ENCODE measurements at regions not wholly inside any gene's neighbourhood (a gene's known extent, or its start where the extent isn't known, plus 50 kb on each side); places are given as distances from the start of the nearest gene placed in this dataset.

DNA sequence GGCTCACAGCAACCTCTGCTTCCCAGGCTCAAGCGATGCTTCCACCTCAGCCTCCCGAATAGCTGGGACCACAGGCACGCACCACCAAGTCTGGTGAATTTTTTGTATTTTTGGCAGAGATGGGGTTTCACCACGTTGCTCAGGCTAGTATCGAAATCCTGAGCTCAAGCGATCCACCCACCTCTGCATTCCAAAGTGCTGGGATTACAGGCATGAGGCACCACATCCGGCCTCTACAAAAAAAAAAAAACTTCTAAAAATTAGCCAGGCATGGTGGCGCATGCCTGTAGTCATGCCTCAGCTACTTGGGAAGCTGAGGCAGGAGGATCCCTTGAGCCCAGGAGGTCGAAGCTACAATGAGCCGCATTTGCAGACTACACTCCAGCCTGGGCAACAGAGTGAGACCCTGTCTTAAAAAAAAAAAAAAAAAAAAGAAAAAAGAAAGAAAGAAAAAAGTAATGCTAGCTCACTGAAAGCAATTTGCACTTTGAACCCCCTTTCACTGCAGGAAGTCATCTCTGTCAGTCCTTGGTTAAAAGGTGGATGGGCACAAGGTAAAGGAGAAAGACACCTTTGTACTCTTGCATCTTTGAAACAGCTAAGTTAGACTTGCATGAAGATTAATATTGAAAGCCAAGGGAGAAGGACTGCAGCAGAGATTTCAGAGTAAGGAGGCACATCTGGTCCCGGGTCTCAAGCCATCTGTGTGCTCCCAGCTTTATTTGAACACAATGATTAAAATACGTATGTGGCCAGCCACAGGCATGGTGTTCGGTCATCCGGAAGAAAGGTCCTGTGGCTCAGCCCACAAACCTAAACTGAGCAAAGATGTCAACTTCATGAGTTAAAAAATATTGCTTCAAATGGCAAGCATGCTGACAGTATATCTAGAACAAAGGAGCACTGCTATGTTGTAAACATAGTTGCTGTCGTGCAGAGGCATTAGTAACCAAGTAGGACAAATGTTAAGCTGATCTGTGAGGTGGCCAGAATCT is 103.8 kb upstream of the HMGA2 start:
- TF ChIP-seq, protein P1, sequence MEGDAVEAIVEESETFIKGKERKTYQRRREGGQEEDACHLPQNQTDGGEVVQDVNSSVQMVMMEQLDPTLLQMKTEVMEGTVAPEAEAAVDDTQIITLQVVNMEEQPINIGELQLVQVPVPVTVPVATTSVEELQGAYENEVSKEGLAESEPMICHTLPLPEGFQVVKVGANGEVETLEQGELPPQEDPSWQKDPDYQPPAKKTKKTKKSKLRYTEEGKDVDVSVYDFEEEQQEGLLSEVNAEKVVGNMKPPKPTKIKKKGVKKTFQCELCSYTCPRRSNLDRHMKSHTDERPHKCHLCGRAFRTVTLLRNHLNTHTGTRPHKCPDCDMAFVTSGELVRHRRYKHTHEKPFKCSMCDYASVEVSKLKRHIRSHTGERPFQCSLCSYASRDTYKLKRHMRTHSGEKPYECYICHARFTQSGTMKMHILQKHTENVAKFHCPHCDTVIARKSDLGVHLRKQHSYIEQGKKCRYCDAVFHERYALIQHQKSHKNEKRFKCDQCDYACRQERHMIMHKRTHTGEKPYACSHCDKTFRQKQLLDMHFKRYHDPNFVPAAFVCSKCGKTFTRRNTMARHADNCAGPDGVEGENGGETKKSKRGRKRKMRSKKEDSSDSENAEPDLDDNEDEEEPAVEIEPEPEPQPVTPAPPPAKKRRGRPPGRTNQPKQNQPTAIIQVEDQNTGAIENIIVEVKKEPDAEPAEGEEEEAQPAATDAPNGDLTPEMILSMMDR (IDR thresholded peaks at IDR 0.05) = no peak
- Histone ChIP-seq H3K36me3 (no peaks in the 10 kb centered on the region), H3K4me3 (no peak overlapping the region), H3K27ac (no peak overlapping the region), H3K9me3 (no peaks in the 10 kb centered on the region), H3K4me1 (no peaks in the 10 kb centered on the region), H3K27me3 (no peaks in the 10 kb centered on the region)
- DNase-seq (ENCODE audit: low spot score in 2 of 2) = no peak
- intact Hi-C loops (cut with DNase I) = no loop called here

DNA sequence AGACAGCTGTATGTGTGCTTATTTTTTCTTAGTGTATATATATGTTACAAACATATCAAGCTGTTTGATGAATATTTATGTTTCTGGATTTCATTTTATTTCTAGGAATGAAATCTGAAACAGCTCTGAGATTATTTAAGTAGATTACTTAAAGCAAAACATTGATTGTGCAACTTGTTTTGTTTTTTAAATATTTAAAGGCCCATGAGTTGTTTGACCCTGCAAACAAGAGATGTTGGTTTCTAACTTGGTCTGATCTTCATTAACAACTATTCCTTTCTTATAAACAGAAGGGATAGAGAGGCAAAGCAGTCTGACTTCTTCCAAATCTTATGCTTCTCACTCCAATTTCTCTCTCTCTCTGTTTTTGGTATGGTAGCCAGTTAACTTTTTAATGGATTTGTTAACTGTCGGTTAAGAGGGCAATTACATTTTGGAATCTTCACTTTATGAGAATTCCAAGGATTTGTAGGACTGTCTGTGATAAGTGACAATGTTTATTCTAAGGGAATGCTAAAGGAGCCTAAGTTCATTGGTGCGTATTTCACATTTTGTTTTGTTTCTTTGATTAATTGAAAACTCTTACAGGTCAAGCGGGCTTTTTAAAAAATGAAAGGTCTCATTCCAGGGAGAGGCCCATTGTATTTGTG is 102.6 kb upstream of the HMGA2 start:
- TF ChIP-seq, protein P1 (IDR thresholded peaks at IDR 0.05) = no peak
- Histone ChIP-seq H3K27me3 (no peaks in the 10 kb centered on the region), H3K27ac (no peak overlapping the region), H3K36me3 (no peaks in the 10 kb centered on the region), H3K9me3 (no peaks in the 10 kb centered on the region), H3K4me3 (no peak overlapping the region), H3K4me1 (no peaks in the 10 kb centered on the region)
- intact Hi-C loops (cut with DNase I) = no loop called here
- DNase-seq (ENCODE audit: low spot score in 2 of 2) = no peak

DNA sequence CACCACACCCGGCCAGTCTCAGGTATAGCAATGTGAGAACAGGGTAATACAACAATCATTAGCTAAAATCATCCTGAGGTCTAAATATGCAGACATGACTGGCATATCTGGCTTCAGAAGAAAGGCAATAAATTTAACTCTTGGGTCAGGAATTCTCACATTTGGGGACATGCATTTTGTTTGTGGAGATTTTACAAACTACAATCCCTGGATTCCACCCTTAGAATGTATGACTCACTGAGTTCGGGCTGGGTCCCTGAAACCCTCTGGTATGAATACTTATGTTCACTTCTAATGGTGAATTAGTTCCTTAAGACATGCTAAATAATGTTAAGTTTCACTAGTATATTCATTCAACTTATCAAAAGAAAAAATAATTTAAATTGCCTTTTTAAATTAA is 98.9 kb upstream of the HMGA2 start:
- H3K4me3 ChIP-seq = no peak overlapping the region
- TF ChIP-seq, protein P1 (IDR thresholded peaks at IDR 0.05) = no peak
- intact Hi-C loops (cut with DNase I) = no loop called here
- H3K9me3 ChIP-seq = no peaks in the 10 kb centered on the region
- peaks cover 0 to 3% of the 10 kb centered on the region in 2 donors for H3K4me1 ChIP-seq
- no peaks in the 10 kb centered on the region for H3K36me3 ChIP-seq
- no peak for DNase-seq (ENCODE audit: low spot score in 2 of 2)
- no peak overlapping the region for H3K27ac ChIP-seq
- peaks cover 5% of the 10 kb centered on the region for H3K27me3 ChIP-seq

DNA sequence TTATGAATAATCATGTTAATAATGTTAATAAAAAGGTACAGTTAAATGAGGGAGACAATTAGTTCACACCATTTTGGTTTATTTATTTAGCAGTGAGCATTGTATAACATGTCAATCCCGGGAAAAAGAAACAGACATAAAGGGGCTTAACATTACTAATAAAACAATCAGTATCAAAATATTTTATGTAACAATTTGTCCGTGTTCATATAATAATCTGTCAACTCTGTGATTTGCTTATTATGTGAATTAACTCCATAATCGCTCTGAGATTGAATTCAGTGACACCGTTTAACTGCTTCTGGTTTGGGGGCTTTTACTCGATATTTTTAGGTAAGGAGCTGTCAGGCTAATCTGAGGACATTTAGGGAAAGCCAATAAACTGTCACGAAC is 95.8 kb upstream of the HMGA2 start:
- Histone ChIP-seq H3K27ac (no peak overlapping the region), H3K27me3 (peaks cover 5% of the 10 kb centered on the region), H3K4me1 (peaks cover 0 to 3% of the 10 kb centered on the region in 2 donors), H3K9me3 (no peaks in the 10 kb centered on the region), H3K4me3 (no peak overlapping the region), H3K36me3 (no peaks in the 10 kb centered on the region)
- intact Hi-C loops (cut with DNase I) = no loop called here
- TF ChIP-seq, protein P1 (IDR thresholded peaks at IDR 0.05) = no peak
- DNase-seq (ENCODE audit: low spot score in 2 of 2) = no peak

DNA sequence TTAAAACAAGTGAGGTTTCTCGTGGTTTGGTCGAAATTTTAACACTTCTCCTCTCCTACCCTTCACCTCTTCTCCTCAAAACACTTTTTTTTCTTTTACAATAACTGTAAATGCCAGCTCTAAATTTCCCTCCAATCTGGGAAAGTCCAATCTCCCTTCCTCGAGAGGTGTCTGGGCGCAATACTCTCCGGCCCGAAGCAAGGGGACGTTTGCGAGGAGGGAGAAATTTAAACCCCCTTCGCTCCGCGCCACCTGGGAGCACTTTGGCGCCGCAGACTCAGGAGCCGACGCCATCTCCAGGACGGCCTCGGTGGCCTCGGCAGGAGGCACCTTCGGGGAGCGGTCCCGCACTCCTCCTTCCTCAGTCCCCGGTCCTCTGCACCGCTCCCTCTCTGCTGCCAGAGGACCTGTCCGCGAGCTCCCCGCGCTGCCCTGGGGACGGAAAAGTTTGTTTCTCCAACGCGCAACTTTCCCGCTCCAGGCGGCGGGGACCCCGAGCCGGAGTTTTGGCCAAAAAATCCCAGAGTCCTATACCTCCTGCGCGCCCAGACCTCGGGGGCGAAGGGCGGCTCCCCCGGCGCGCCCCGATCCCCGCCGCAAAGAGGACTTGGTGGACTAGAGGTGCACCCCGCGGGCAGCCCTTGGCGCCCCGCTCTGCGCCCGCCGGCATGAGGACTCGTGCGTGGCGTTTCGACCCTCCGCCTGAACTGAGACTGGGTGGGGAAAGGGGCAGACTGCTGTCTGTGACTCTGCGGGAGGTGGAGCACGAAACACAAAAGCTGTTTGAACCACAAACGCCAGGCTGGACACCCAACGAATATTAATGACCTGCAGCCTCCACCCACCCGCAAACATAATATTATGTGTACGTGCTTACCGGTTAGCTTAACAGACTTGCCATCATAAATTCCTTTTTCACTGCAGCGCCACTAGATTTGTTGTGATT is 95.2 kb upstream of the HMGA2 start:
- Histone ChIP-seq H3K27me3 (peaks cover 5% of the 10 kb centered on the region), H3K36me3 (no peaks in the 10 kb centered on the region), H3K27ac (no peak overlapping the region), H3K4me3 (peak overlapping the region in 1 of 2 donors; percentile 30), H3K4me1 (peaks cover 0 to 3% of the 10 kb centered on the region in 2 donors), H3K9me3 (no peaks in the 10 kb centered on the region)
- TF ChIP-seq, protein P1 (IDR thresholded peaks at IDR 0.05) = no peak
- DNase-seq (ENCODE audit: low spot score in 2 of 2) = no peak
- intact Hi-C loops (cut with DNase I) = no loop called here
